A673 (cell line): ENCODE measurements at regions not wholly inside any gene's neighbourhood (a gene's known extent, or its start where the extent isn't known, plus 50 kb on each side); places are given as distances from the start of the nearest gene placed in this dataset.

ENCODE experiments used
- CTCF ChIP-seq: fragments of 300-800, 200-600 bp; sonication (generic); conservative IDR thresholded peaks from 2 replicates; pipeline ENCODE4 v1.5.1; 2017; ENCODE audit warnings: low read depth, mild to moderate bottlenecking, antibody characterized with exemption, low read length, moderate library complexity, mixed read lengths
- EZH2 ChIP-seq: fragments of 200-600 bp; sonication (generic); IDR thresholded peaks from 2 replicates; pipeline ENCODE4 v1.6.1; 2017; ENCODE audit warnings: borderline replicate concordance, low read depth, mild to moderate bottlenecking, mixed read lengths, antibody characterized with exemption, low read length; ENCODE audit not compliant: poor library complexity, severe bottlenecking

GRCh38 chr2:3972377-3972776 is 269.0 kb downstream of the DCDC2C start:
- TF ChIP-seq CTCF (no peak), EZH2 (no peak)
